GM21723 (cell line): ENCODE measurements at regions not wholly inside any gene's neighbourhood (a gene's known extent, or its start where the extent isn't known, plus 50 kb on each side); places are given as distances from the start of the nearest gene placed in this dataset.
"Not testable (repeated sequence)": the region's sequence is repeated elsewhere in the genome, so short reads cannot be mapped to it uniquely, and the experiment has no call there.

Experiments
- ATAC-seq: cut with Tn5 transposase; IDR thresholded peaks from one replicate; pipeline ENCODE4 v1.9.1; 2021; ENCODE audit warnings: mild to moderate bottlenecking, moderate library complexity; ENCODE audit not compliant: unreplicated experiment

DNA sequence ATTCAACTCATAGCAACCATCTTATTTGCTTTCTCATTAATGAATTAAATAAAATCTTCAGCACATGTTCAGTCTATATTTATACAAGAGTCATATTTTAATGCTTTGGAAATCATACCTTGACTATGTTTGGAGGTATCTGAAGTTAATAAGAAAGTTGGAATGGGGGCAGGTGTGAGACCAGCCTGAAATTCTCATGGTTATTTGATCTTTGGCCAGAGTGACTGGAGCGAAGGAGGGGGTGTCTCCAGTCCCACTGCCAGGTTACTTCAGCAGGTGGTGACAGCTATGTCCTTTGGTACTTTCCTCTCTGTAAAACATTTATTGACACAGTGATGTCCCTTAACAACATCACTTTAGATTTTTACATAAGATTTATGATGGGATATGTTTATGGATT, 318.1 kb upstream of the SGCD start:
- no peak for ATAC-seq

DNA sequence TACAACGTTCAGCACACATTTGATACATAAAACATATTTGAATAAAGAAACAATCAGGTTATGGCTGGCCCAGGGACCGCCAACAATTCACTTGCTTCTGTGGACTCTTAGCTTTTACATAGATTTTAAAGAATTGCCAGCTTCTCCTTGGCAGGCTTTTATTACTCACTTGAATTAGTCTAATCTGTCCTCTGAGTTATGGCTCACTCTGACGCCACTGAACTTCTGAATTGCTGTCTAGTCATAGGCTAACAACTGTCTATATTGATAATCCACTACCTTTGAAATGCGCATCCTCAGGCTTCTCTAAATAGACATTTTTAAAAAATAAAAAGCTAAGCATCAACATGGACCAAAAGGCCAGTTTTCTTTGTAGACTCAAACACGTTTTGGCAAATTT, 317.4 kb upstream of the SGCD start:
- no peak for ATAC-seq

DNA sequence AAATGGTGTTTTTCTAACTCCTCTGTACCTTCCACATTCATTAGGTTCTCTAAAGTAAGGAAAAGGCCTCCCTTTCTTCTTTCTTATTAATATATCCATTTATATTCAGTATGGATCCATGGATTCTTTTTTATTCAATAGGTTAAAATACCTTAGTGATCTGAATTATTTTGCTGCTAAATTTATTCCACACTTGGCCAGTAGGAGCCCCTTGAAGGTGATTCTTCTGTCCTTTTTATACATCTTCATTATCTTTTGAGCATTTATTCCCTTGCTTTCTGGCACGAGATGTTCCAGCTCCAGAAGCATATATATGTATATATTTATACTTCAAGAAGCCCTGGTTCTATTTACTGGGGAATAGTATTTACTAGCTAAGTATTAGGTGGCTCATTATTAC, 311.8 kb upstream of the SGCD start:
- ATAC-seq, result no peak

DNA sequence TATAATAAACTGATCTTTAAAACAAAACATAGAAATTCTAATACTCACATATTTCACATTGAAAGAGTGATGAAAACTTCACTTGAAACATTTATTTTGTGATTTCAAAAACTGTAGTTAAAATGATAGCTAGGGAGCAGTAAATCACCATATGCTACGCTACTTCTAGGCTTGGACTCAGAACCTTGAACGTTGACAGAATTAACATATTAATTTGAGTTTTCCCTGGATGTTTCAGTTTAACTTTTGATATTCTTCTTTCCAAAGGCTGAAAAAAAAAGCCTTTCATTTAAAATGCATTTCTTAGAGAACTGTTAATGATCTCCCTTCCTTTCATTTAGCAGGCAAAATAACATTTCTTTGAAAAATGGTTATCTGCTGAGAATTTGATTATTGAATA, 307.8 kb upstream of the SGCD start:
- ATAC-seq, result no peak

DNA sequence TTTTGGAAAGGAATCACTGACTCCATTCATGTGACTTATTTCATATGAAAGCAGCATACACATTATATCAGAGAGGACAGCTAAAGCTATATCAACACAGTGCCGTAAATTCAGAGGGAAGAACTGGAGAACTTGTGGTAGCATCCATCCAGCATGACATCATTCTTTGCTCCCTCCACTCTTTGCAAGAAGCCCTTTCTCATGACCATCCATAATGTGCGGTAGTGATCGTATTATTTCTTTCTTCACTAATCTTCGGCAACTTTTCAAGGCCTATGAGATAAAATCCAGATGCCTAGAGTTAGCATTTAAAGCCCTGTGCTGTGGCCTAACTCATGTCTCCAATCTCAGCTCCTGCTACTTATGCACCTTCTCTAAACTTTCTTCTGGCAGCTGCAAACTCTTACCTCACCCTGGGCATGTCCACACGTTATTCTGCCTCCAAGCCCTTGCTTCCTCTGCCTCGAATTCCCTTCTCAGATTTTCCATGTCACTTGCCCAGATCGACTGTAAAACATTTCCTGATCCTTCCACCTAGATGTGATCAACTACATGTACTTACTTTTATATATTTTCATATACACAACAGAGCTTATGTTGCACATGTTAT, 307.3 kb upstream of the SGCD start:
- ATAC-seq, result no peak

DNA sequence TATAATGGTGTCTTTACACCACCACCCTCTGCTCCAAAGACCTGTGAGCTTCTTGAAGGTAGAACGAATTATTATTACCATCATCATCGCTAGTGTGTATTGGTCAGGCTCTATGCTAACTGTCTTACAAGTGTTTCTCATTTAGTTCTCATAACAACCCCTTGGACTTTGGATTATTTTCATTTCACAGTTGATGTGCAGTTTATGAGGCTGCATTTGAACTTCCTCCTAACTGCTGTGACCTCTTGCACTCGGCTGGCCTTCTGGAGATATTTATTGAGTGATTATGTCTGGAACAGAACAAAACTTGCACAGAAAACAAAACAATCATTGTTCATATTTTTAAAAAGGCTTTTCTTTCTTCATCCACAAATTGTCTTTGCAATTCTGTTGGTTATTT, 306.3 kb upstream of the SGCD start:
- ATAC-seq, result no peak

DNA sequence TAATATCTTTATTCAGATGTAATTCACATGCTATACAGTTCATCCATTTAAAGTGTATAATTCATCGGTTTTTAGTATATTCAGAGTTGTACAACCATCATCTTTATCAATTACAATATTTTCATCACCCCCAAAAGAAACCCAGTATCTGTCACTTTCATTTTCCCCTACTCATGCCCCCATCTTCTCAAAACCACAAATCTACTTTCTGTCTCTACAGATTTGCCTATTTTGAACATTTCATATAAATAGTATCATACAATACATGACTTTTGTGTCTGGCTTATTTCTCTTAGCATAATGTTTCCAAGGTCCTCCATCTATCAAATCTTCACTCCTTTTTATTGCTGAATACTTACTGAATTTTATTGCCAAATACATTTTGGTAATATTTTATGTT, 305.1 kb upstream of the SGCD start:
- peak; percentile 70 for ATAC-seq

DNA sequence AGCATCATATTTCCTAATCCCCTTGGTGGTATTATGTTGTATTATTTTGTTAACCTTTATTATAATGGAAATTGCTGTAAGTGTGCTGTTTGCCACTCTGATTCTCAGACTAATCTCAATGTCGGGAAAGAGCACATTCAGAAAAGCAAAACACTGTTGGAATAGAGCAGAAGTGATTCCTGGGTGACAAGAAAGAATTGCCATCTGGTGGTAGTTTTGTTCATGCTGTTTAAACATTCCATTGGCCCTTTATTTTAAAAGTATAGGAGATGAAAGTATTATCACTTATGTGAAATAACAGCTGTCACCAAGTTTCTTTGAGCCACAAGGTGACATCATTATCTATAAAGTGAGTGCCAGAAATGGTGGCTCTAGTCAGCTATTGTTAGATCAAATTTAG, 301.3 kb upstream of the SGCD start:
- no peak for ATAC-seq

DNA sequence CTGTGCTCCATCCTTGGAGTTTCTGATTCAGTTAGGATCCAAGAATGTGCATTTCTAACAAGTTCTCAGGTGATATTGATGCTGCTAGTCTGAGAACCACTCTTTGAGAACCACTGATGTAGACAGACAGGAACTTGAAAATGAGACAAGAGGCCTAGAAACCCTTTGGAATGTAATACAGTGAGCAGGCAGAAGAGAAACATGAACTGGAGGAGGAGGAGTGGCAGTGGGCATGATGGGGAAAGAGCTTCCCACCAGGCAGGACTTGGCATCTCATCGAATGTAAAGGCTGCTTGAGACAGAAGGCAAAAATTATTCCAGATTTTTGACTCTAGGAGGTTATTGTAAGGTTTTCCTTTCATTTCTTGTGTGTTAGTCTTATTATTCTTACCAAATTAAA, 295.8 kb upstream of the SGCD start:
- no peak for ATAC-seq

DNA sequence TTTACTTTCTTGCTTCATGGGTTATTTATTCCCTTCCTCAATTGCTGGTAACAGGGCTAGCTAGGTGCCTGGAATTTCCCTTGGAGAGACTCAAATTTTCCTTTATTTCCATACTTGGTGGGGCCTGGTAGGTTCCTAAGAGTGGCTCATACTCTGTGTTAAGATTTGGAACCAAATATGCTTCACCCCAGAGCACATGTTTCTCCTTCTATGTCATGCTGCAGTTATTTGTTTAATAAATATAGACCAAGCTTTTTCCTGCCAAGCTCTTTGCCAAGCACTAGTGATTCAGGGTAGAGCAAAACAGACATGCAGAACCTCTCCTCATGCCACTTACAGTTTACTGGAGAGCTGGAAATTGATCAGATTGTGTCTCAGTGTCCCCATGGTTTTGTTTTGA, 290.3 kb upstream of the SGCD start:
- no peak for ATAC-seq

DNA sequence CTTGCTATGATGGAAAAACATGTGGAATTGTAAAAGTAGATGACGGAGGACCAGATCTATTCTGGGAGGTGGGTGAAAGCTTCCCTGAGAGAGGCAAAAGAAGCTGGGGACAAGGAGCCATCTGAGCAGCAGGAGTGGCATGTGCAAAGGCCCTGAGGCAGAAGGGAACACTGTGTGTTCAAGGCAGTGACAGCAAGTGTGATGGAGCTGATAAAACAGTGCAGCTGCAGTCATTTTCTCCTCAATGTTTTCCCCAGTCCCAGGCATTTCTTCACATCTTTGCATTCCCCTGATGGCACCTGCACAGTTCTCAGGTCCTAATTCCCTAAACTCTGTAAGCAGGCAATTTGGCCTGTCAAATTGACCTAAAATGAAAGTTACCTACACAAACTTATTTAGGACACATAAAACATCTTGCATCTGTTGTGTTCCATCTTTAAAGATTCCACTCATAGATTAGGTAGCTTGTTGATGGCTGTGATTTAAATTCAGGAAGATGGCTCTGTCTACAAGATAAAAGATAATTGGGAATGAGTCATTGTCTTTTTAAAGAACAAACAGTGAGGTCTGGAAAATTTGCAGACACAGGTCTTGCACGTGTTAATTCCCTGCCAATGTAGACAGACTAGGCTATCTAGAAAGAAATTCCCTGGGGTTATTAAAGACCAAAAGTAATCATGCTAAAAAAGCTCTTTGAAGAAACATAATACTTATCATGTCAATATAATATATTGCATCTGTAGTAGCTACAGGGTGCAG, 289.6 kb upstream of the SGCD start:
- no peak for ATAC-seq

DNA sequence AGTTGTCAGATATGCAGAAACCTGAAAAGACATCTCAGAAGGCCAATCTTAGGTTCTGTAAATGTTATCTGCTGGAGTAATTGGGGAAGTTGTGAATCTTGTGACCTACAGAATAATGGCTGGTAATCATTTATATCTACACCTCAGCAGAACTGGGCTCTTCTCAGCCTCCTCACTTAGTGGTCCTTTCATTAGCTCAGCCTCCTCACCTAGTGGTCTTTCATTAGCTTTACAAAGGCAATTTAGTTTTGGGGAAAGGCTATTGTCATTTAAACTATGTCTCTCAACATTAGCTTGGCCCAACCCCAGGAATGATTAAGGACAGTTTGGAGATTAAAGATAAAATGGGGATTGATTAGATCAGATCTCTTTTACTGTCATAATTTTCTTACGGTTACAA, 284.2 kb upstream of the SGCD start:
- ATAC-seq, result no peak

DNA sequence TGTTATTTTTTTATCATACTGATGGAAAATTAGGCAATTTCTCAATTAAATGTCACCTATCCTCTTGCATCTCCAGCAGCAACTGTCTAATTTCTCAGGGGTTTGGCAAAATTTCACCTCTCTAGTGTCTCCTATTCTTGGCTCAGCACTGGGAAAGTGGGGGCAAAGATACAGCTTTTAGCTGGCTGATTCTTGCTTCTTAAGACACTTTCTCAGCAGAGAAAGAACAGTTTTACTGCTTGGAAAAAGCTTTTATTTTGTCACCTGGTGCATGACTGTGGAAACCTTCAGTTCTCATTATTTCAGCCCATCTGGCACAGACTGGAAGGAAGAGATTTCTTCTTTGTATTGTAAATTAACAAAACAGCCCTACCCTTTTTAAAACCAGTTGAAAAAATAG, 283.6 kb upstream of the SGCD start:
- ATAC-seq, result no peak

DNA sequence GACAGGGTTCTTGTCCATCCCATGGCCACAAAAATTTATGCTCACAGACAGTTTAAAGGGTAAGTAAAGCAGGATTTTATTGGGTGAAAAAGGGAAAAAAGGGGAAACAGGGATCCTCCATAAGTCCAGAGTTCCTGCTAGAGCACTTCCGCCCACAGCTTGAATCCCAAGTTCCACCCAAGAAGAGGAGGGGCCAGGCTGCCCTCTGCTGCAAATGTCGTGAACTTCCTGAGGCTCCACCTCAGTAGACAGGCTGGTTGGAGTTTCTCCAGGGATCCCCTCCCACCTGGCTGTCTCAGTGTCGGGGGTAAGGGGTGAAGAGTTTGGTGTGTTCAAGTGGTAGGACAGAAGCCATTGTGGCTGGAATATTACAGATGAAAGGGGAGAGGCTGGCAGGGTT, 275.0 kb upstream of the SGCD start:
- no peak for ATAC-seq

DNA sequence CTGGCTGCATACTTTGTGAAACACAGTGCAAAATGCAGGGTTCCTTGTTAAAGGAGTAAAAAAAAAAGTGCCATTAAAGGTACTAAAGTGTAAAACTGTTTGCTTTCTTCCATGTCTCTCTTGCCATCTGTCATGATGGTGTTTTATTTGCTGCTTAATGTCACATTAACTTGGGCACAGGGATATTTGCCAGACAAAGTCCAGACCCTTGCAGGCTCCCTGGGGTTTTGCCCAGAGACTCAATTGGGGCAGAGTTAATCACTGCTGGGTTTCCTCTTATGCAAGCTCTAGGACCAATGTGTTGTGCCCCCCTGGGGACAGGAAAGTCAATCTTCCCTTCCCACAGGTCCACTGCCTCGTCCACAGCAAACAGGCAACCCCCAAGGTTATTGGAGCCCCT, 274.3 kb upstream of the SGCD start:
- ATAC-seq, result no peak

DNA sequence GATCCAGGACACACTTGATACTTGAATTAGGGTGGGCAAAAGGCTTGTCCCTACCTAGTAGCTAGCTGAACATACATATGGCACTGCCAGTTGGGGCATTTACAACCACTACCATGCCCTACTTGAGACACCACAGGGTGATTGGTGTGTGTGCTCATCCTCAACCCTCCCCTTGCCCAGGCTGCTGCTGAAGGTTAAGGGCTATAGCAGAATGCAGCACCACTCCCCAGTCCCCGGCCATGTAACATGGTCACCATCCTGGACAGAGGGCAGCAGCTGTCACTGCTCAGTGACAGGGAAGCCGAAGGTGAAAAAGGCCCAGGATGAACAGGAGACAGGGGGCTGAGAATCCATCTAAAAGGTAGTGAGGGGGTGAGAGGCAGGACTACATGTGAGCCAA, 273.9 kb upstream of the SGCD start:
- ATAC-seq, result no peak

DNA sequence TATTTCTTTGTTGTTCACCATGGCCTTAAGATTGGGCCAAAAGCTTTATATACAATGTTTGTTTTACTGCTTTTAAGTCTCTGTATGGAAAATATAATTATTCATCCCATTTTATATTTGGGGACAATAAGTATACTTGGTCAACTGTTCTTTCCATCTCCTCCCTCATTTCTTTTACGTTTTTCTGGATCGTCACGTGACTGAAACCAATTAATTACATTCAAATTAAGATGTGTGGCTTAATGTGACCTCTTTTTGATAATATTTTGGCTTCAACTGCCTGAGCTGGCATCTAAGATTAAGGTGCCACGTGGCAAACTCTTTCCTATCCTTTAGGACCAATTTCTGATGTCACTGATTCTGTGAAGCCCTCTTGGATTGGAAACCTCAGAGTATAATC, 250.1 kb upstream of the SGCD start:
- ATAC-seq, result no peak

DNA sequence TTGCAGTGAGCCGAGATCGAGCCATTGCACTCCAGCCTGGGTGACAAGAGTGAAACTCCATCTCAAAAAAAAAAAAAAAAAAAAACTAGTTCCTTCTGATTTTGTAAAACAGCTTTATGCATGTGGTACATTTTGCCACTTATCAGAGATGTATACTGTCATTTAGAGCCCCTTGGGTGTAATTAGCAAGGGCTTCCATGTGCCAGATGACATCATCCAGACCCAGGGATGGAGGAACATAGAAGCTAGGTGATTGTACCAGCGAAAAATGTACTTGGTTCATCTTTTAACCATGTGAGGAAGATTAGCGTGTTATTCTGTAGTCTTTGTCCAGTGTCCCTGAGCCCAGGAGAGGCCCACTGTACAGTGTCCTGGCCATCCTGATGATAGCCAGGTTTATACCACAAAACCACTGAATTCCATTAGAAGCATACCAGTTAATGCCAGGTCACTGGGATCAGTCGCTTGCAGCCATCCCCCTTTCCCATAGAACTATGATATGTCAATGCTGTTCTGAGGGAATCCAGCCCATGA, 239.3 kb upstream of the SGCD start:
- ATAC-seq, result no peak

DNA sequence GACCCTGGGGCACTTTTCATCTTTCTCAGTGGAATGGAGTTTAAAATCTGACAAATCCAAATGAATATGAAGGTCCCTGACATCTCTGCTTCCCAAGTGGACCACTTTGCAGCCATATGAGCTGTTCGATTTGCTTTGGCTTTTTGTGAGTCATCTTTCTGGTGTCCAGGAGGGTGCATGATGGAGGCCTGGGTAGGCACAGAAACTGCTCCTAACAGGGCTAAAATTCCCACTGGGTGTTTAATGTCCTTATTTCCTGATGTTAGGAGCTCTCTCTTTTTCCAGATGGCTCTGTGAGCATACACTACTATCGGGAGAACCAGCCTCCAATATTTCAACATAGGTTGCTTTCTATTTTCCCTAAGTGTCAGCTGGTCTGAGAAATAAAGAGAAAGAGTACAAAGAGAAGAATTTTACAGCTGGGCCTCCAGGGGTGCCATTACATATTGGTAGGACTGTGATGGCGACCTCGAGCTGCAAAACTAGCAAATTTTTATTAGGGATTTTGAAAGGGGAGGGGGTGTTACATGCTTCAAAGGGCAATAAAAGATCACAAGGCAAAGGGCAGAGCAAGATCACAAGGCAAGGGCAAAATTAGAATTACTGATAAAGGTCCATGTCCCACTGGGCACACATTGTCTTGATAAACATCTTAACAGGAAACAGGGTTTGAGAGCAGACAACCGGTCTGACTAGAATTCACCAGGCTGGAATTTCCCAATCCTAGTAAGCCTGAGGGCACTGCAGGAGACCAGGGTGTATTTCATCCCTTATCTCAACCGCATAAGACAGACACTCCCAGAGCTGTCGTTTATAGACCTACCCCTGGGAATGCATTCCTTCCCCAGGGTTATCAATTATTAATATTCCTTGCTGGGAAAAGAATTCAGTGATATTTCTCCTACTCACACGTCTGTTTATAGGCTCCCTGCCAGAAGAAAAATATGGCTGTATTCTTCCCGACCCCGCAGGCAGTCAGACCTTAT, 236.7 kb upstream of the SGCD start:
- ATAC-seq, result not testable (repeated sequence)

DNA sequence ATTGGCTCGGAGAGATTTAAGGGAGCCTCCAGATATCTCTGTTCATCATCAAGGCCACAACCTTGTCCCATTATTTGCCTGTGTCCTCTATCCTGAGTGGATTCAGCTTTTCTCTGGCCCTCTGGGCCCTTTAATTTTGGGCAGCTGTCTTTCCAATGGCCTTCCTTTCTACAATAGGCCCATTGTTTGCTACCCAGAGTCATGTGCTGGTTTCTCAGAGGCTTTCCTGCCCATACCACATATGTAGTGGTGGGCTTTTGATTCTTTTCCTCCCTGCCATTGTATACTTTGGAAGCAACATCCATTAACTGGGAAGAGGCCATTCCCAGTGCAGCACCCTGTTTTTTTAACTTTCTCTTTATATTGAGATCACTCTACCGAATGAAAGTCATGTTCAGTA, 233.9 kb upstream of the SGCD start:
- ATAC-seq, result no peak

DNA sequence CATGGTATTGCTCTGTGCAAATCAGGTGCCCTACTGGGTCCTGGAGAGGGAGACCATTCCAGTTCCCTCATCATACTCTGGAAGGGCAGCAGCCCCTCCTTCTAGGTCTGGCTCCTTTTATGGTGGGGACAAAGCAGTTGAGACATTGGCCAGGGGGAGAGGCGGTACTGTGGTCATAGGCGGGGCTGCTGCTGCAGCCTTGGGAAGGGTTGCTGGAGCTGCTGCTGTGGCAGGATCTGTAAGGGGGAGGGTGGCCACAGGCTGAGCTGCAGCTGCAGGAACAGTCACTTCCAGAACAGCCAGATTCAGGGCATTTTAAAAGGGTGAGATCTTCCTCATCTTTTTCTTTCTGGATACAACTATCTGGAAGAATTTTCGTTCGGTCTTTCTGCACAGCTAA, 233.0 kb upstream of the SGCD start:
- ATAC-seq, result no peak
